BJ (cell line): ENCODE measurements at regions not wholly inside any gene's neighbourhood (a gene's known extent, or its start where the extent isn't known, plus 50 kb on each side); places are given as distances from the start of the nearest gene placed in this dataset.

Experiments
- CTCF ChIA-PET: fragments of 350-600 bp; formaldehyde crosslinking; extraction: SDS; loops from one replicate; lab custom pipeline; 2021; ENCODE audit warnings: antibody characterized with exemption, inconsistent platforms; lab: Yijun Ruan, JAX
- POLR2A ChIA-PET: fragments of 300-600 bp; sonication (Branson Sonifier 250); formaldehyde crosslinking; extraction: SDS; loops from one replicate; lab custom pipeline; 2021; ENCODE audit warnings: antibody characterized with exemption; lab: Charles Lee
- DNase-seq: peaks from one replicate; pipeline ENCODE4 v3.0.0-alpha.2; 2011; ENCODE audit warnings: low read depth
- H3K27me3 ChIP-seq: 2 replicates; pipeline ENCODE4 v1.6.0; 2011; ENCODE audit warnings: low read length; ENCODE audit not compliant: control insufficient read depth, insufficient read depth
- H3K36me3 ChIP-seq: 2 replicates; pipeline ENCODE4 v1.5.1; 2011; ENCODE audit warnings: low read length; ENCODE audit not compliant: control insufficient read depth, insufficient read depth
- H3K4me3 ChIP-seq: 2 replicates; pipeline ENCODE4 v1.5.1; 2011; ENCODE audit warnings: low read depth, mild to moderate bottlenecking, control low read depth, low read length
- CTCF ChIP-seq: IDR thresholded peaks from 2 replicates; pipeline ENCODE4 v1.5.1; 2011; ENCODE audit warnings: low read depth, mild to moderate bottlenecking, control low read depth, inconsistent platforms, low read length, moderate library complexity; ENCODE audit not compliant: insufficient read depth

- ChIA-PET POLR2A (no interaction called here), CTCF (no interaction called here)
- H3K36me3 ChIP-seq = no peaks in the 10 kb centered on the region
- no peak overlapping the region for H3K4me3 ChIP-seq
- TF ChIP-seq CTCF = no peak
- DNase-seq = no peak
- H3K27me3 ChIP-seq = no peaks in the 10 kb centered on the region
These were observed 778.9 kb downstream of the TMTC2 start for GRCh38 chr12:83465632-83466031.

- no peaks in the 10 kb centered on the region for H3K27me3 ChIP-seq
- no peaks in the 10 kb centered on the region for H3K36me3 ChIP-seq
- TF ChIP-seq CTCF = no peak
- ChIA-PET POLR2A (no interaction called here), CTCF (no interaction called here)
- DNase-seq = no peak
- H3K4me3 ChIP-seq = no peak overlapping the region
These were observed 775.7 kb downstream of the TMTC2 start for GRCh38 chr12:83462419-83462818.

- Histone ChIP-seq H3K36me3 (no peaks in the 10 kb centered on the region), H3K27me3 (no peaks in the 10 kb centered on the region), H3K4me3 (no peak overlapping the region)
- no peak for TF ChIP-seq CTCF
- POLR2A ChIA-PET = no interaction called here
- CTCF ChIA-PET = interaction anchor here (0.5 kb wide), 1 partner anchor 72 kb away, joined by 3 read pairs; no protein-coding TSS in a partner anchor
- no peak for DNase-seq
These were observed 774.7 kb downstream of the TMTC2 start for GRCh38 chr12:83461336-83461935.

GRCh38 chr12:83451189-83451588 is 764.5 kb downstream of the TMTC2 start:
- CTCF ChIA-PET = no interaction called here
- no peaks in the 10 kb centered on the region for H3K27me3 ChIP-seq
- H3K36me3 ChIP-seq = no peaks in the 10 kb centered on the region
- POLR2A ChIA-PET = no interaction called here
- DNase-seq = no peak
- no peak for TF ChIP-seq CTCF
- H3K4me3 ChIP-seq = no peak overlapping the region

- ChIA-PET CTCF (no interaction called here), POLR2A (no interaction called here)
- DNase-seq = no peak
- no peaks in the 10 kb centered on the region for H3K27me3 ChIP-seq
- no peak for TF ChIP-seq CTCF
- H3K36me3 ChIP-seq = no peaks in the 10 kb centered on the region
- no peak overlapping the region for H3K4me3 ChIP-seq
These were observed 747.9 kb downstream of the TMTC2 start for GRCh38 chr12:83434600-83434999.
